ENCODE measurements at regions not wholly inside any gene's neighbourhood (a gene's known extent, or its start where the extent isn't known, plus 50 kb on each side); places are given as distances from the start of the nearest gene placed in this dataset.
A peak's percentile ranks its signal among the peaks of the same experiment; 100 is the strongest.

GRCh38 chr2:7788736-7789135, 871.5 kb downstream of the RNF144A start:
- no peaks in the 10 kb centered on the region for H3K9me3 ChIP-seq
- intact Hi-C loops (cut with DNase I; ENCODE audit: low total_unique reads), result no loop called here
- peaks cover 6% of the 10 kb centered on the region for H3K27me3 ChIP-seq
- H3K36me3 ChIP-seq, result no peaks in the 10 kb centered on the region
- in situ Hi-C loops (cut with MboI; ENCODE audit: low pct_ligation_motif_present in 1 of 4, low pct_unique_long_range_greater_than_20kb in 1 of 4, low sequenced_read_pairs in 3 of 4), result no loop called here
- DNase-seq, result no peak
- H3K4me1 ChIP-seq, result peaks cover 0 to 7% (median 2%) of the 10 kb centered on the region in 4 donors
- no peak overlapping the region for H3K4me3 ChIP-seq
- WGBS, 2 donors (ENCODE audit: low coverage in 1 of 2), result 79 to 85% methylated on average over 8 of the region's 8 CpGs
- TF ChIP-seq POLR2AphosphoS5 (IDR thresholded peaks at IDR 0.05) (no peak), CTCF (IDR thresholded peaks at IDR 0.05) (no peak), EP300 (IDR thresholded peaks at IDR 0.05; ENCODE audit: low read depth) (no peak), POLR2A (IDR thresholded peaks at IDR 0.05) (no peak)
- H3K27ac ChIP-seq, result no peak overlapping the region

- Histone ChIP-seq H3K4me1 (peaks cover 0 to 7% (median 2%) of the 10 kb centered on the region in 4 donors), H3K9me3 (no peaks in the 10 kb centered on the region), H3K27me3 (no peaks in the 10 kb centered on the region), H3K4me3 (no peak overlapping the region), H3K27ac (no peak overlapping the region), H3K36me3 (no peaks in the 10 kb centered on the region)
- peak; percentile 17 for DNase-seq
- WGBS, 2 donors (ENCODE audit: low coverage in 1 of 2), result 39 to 55% methylated on average over 4 to 7 of the region's 7 CpGs
- in situ Hi-C loops (cut with MboI; ENCODE audit: low pct_ligation_motif_present in 1 of 4, low pct_unique_long_range_greater_than_20kb in 1 of 4, low sequenced_read_pairs in 3 of 4) (no loop called here), intact Hi-C loops (cut with DNase I; ENCODE audit: low total_unique reads) (no loop called here)
- TF ChIP-seq POLR2AphosphoS5 (IDR thresholded peaks at IDR 0.05) (no peak), CTCF (IDR thresholded peaks at IDR 0.05) (no peak), EP300 (IDR thresholded peaks at IDR 0.05; ENCODE audit: low read depth) (no peak), POLR2A (IDR thresholded peaks at IDR 0.05) (no peak)
Observed at GRCh38 chr2:7792031-7792651, 874.9 kb downstream of the RNF144A start.

- no peaks in the 10 kb centered on the region for H3K36me3 ChIP-seq
- peak overlapping the region in 2 of 4 donors; percentile 7 to 12 for H3K27ac ChIP-seq
- no peak for DNase-seq
- intact Hi-C loops (cut with DNase I; ENCODE audit: low total_unique reads) (no loop called here), in situ Hi-C loops (cut with MboI; ENCODE audit: low pct_ligation_motif_present in 1 of 4, low pct_unique_long_range_greater_than_20kb in 1 of 4, low sequenced_read_pairs in 3 of 4) (no loop called here)
- no peaks in the 10 kb centered on the region for H3K9me3 ChIP-seq
- no peak overlapping the region for H3K4me3 ChIP-seq
- peaks cover 0 to 7% (median 2%) of the 10 kb centered on the region in 4 donors for H3K4me1 ChIP-seq
- no peak for TF ChIP-seq POLR2A (IDR thresholded peaks at IDR 0.05)
- no peak for TF ChIP-seq POLR2AphosphoS5 (IDR thresholded peaks at IDR 0.05)
- no peak for TF ChIP-seq CTCF (IDR thresholded peaks at IDR 0.05)
- no peak for TF ChIP-seq EP300 (IDR thresholded peaks at IDR 0.05; ENCODE audit: low read depth)
- H3K27me3 ChIP-seq, result no peaks in the 10 kb centered on the region
- 62 to 73% methylated on average over 3 to 7 of the region's 7 CpGs for WGBS, 2 donors (ENCODE audit: low coverage in 1 of 2)
Observed at GRCh38 chr2:7795778-7796563, 878.8 kb downstream of the RNF144A start.

GRCh38 chr2:7800031-7800430, 881.8 kb upstream of the ID2 start:
- H3K27ac ChIP-seq, result no peak overlapping the region
- WGBS, 2 donors (ENCODE audit: low coverage in 1 of 2), result 67 to 83% methylated on average over 2 of the region's 2 CpGs
- no peaks in the 10 kb centered on the region for H3K27me3 ChIP-seq
- in situ Hi-C loops (cut with MboI; ENCODE audit: low pct_ligation_motif_present in 1 of 4, low pct_unique_long_range_greater_than_20kb in 1 of 4, low sequenced_read_pairs in 3 of 4) (no loop called here), intact Hi-C loops (cut with DNase I; ENCODE audit: low total_unique reads) (no loop called here)
- no peaks in the 10 kb centered on the region for H3K4me1 ChIP-seq
- no peak overlapping the region for H3K4me3 ChIP-seq
- DNase-seq, result no peak
- TF ChIP-seq CTCF (IDR thresholded peaks at IDR 0.05) (no peak), POLR2AphosphoS5 (IDR thresholded peaks at IDR 0.05) (no peak), EP300 (IDR thresholded peaks at IDR 0.05; ENCODE audit: low read depth) (no peak), POLR2A (IDR thresholded peaks at IDR 0.05) (no peak)
- H3K36me3 ChIP-seq, result no peaks in the 10 kb centered on the region
- no peaks in the 10 kb centered on the region for H3K9me3 ChIP-seq
